ENCODE measurements at regions not wholly inside any gene's neighbourhood (a gene's known extent, or its start where the extent isn't known, plus 50 kb on each side); places are given as distances from the start of the nearest gene placed in this dataset.
A peak's percentile ranks its signal among the peaks of the same experiment; 100 is the strongest.

DNA sequence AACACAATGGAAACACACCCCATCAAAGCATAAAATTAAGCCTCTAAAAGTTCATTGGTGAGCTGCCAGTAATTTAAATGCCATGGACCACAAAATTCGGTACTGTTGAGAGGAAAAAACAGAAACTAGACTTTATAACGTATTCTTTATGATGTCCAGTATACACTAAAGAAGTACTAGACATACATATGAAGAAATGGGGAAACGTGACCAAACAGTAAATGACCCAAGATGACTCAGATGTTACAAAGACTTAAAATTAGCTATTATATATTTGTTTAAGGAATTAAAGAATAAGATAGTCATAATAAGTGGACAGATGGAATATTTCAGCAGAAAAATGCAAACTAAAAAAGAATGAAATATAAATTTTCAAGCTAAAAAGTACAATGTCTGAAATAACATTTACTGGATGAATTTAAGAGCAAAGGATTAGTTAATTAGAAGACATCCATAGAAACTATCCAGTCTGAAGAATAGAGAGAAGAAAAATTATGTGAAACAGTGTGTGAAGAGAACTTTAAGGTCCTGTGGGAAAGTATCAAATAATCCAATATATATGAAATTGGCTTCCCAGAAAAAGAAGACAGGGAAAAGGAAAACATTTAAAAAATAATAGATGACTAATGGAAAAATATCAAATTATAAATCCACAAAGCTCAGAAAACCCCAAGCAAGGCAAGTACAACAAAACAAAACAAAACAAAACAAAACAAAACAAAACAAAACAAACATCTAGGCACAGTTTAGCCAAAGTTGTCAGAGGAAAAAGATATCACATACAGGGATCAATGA, 69.4 kb downstream of the SAMD9 start:
- H3K9me3 ChIP-seq (ENCODE audit: control insufficient read depth, insufficient read depth, low read length) = no peaks in the 10 kb centered on the region
- H3K4me1 ChIP-seq (ENCODE audit: control insufficient read depth, insufficient read depth, low read length) = peaks cover 4% of the 10 kb centered on the region
- H3K36me3 ChIP-seq (ENCODE audit: control insufficient read depth, insufficient read depth, low read length) = no peaks in the 10 kb centered on the region
- H3K27me3 ChIP-seq (ENCODE audit: control insufficient read depth, insufficient read depth, low read length) = peaks cover 2% of the 10 kb centered on the region
- H3K4me3 ChIP-seq (ENCODE audit: low read depth, low read length) = no peak overlapping the region
- no peak overlapping the region for H3K9ac ChIP-seq (ENCODE audit: low read depth, low read length)

DNA sequence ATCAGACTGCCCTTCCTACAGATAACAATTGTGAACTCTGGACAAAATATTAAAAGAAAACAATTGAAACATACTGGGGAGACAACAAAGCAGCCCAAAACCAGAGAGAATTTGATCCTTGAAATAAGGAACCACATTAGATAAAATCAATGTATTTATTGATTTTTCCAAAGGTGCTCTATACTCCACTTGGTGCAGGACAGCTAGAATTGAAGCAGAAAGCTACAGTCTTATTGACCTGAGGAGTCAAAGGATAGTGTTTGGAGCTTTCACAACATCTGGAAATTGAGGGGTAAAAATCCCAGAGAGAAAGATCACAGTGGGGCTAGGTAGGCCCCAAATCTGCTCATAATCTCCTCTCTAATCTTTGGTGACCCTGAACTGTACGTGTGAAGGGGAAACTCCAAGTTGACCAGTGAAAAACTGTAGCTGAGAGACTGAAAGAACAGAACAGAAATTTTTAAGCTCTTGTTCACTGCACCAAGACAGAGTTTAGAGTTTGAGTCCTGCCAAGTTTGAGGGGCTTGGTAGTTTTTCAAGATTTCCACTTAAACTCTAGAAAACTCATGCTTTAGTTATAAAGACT, 70.2 kb downstream of the SAMD9 start:
- Histone ChIP-seq H3K4me1 (ENCODE audit: control insufficient read depth, insufficient read depth, low read length) (peaks cover 4% of the 10 kb centered on the region), H3K4me3 (ENCODE audit: low read depth, low read length) (no peak overlapping the region), H3K27me3 (ENCODE audit: control insufficient read depth, insufficient read depth, low read length) (peaks cover 5% of the 10 kb centered on the region), H3K36me3 (ENCODE audit: control insufficient read depth, insufficient read depth, low read length) (no peaks in the 10 kb centered on the region), H3K9me3 (ENCODE audit: control insufficient read depth, insufficient read depth, low read length) (no peaks in the 10 kb centered on the region), H3K9ac (ENCODE audit: low read depth, low read length) (no peak overlapping the region)

DNA sequence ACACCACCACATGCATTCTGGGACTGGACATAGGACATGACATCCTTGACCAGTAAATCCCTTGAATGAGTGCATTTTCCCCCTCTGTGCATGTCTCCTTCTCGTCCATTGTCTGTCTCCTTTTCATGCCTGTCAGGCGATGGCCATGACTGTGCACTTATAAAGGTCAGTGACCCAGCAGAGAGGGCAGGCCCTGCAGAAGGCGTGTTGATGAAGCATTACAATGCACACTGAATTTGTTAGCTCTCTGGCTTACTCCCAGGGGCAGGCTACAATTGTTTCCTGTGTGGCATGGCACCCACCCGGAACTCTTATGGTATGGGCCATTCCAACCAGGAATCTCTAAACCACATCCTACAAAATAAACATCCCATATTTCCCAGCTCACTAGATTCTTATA, 71.1 kb downstream of the SAMD9 start:
- Histone ChIP-seq H3K4me1 (ENCODE audit: control insufficient read depth, insufficient read depth, low read length) (peaks cover 4% of the 10 kb centered on the region), H3K9ac (ENCODE audit: low read depth, low read length) (no peak overlapping the region), H3K4me3 (ENCODE audit: low read depth, low read length) (no peak overlapping the region), H3K9me3 (ENCODE audit: control insufficient read depth, insufficient read depth, low read length) (no peaks in the 10 kb centered on the region), H3K27me3 (ENCODE audit: control insufficient read depth, insufficient read depth, low read length) (peaks cover 9% of the 10 kb centered on the region), H3K36me3 (ENCODE audit: control insufficient read depth, insufficient read depth, low read length) (no peaks in the 10 kb centered on the region)

DNA sequence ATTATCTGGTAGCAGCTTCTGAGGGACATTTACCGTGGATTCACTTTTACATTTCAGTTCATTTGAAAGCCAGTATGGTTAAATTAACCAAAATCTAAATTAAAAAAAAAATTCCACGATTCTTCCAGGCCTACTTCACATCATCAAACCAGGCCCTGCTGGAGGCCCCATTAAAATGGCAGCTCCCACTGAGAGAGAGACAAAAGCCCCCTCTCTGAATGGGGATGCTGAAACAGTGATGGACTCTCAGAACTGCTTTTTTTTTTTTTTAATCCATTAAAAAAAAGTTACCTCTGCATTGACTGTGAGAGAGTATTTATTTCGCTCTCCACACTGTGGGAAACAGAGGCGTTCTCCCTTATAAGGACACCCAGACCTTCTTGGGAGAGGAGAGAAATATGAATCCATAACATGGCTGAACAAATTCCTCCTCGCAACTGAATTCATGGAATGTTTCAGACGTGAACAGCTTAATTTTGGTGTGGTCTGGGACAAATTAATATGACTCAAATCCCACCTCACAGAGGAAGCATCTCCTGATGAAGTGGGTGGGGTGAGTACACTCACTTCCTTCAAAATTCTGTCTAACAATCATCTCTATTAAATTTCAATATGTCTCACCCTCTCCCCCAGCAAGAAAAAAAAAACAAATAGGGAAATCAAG, 73.5 kb downstream of the SAMD9 start:
- Histone ChIP-seq H3K4me1 (ENCODE audit: control insufficient read depth, insufficient read depth, low read length) (peaks cover 12% of the 10 kb centered on the region), H3K4me3 (ENCODE audit: low read depth, low read length) (peak overlapping the region; percentile 64), H3K9ac (ENCODE audit: low read depth, low read length) (no peak overlapping the region), H3K9me3 (ENCODE audit: control insufficient read depth, insufficient read depth, low read length) (no peaks in the 10 kb centered on the region), H3K36me3 (ENCODE audit: control insufficient read depth, insufficient read depth, low read length) (no peaks in the 10 kb centered on the region), H3K27me3 (ENCODE audit: control insufficient read depth, insufficient read depth, low read length) (peaks cover 9% of the 10 kb centered on the region)

DNA sequence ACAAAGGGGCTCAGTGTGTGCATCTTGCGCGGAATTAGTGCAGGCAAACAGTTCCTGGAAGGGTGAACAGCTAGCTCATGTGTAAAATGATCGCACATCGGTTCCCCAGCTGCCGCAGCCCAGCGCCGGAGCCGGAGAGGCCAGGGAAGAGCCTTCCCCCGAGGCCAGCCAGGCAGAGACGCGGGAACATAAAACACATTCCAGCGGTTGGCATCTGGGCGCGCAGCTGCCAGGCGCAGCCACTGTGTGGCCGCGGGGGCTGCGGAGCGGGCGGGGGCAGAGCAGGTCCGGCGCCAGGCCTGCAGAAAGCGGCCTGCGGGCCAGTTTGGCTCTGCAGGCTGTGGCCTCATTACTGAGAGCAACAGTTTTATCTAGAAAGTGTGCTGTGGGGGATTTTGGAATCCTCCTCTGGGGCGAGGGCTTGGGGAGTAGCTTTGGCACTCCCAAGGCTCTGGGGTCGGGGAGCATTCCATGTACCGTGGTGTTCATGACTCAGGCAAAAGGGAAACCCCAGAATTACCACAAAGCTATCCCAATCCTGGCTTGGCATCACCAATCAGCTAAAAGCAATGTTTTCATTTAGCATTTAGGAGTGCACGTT, 74.3 kb downstream of the SAMD9 start:
- no peaks in the 10 kb centered on the region for H3K36me3 ChIP-seq (ENCODE audit: control insufficient read depth, insufficient read depth, low read length)
- H3K4me1 ChIP-seq (ENCODE audit: control insufficient read depth, insufficient read depth, low read length) = peaks cover 12% of the 10 kb centered on the region
- H3K9me3 ChIP-seq (ENCODE audit: control insufficient read depth, insufficient read depth, low read length) = no peaks in the 10 kb centered on the region
- peak overlapping the region; percentile 62 for H3K9ac ChIP-seq (ENCODE audit: low read depth, low read length)
- peaks cover 9% of the 10 kb centered on the region for H3K27me3 ChIP-seq (ENCODE audit: control insufficient read depth, insufficient read depth, low read length)
- H3K4me3 ChIP-seq (ENCODE audit: low read depth, low read length) = peak overlapping the region; percentile 64

DNA sequence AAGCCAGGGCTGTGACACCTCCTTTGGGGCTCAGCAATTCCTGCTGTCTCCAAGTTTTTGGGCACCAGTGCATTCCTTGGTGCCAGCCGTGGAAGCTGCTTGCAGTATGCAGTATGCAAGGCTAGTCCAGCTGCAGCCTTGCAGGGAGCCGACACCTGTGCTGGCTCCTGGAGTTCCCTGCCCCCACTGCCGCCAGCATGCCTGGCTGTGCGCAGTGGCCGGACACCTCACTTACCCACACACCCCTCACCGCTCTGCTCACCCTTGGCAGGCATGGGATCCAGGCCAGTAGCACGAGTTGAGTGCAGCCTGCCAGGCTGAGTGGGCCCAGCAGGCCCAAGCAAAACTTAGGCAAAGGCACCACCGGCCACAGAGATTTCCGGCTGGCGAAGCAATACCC, 77.4 kb downstream of the SAMD9 start:
- no peak overlapping the region for H3K9ac ChIP-seq (ENCODE audit: low read depth, low read length)
- H3K4me3 ChIP-seq (ENCODE audit: low read depth, low read length) = no peak overlapping the region
- peaks cover 9% of the 10 kb centered on the region for H3K27me3 ChIP-seq (ENCODE audit: control insufficient read depth, insufficient read depth, low read length)
- no peaks in the 10 kb centered on the region for H3K9me3 ChIP-seq (ENCODE audit: control insufficient read depth, insufficient read depth, low read length)
- H3K36me3 ChIP-seq (ENCODE audit: control insufficient read depth, insufficient read depth, low read length) = no peaks in the 10 kb centered on the region
- peaks cover 8% of the 10 kb centered on the region for H3K4me1 ChIP-seq (ENCODE audit: control insufficient read depth, insufficient read depth, low read length)

DNA sequence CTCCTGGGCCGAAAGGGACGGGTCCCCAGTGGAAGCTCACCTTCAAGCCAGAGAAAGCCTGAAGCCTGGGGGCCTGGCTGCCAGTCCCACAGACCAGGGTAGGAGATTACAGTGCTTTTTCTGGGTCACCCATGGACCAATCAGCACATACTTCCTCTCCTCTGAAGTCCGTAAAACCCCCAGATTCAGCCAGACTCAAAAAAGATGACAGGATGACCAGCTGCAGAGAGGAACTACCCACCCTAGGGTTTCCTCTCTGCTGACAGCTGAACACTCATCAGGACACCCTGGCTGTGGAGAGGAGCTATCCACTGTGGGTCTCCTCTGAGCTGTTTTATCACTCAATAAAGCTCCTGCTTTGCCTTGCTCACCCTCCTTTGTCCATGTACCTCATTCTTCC, 78.0 kb downstream of the SAMD9 start:
- Histone ChIP-seq H3K4me1 (ENCODE audit: control insufficient read depth, insufficient read depth, low read length) (peaks cover 8% of the 10 kb centered on the region), H3K9me3 (ENCODE audit: control insufficient read depth, insufficient read depth, low read length) (no peaks in the 10 kb centered on the region), H3K4me3 (ENCODE audit: low read depth, low read length) (no peak overlapping the region), H3K9ac (ENCODE audit: low read depth, low read length) (no peak overlapping the region), H3K36me3 (ENCODE audit: control insufficient read depth, insufficient read depth, low read length) (no peaks in the 10 kb centered on the region), H3K27me3 (ENCODE audit: control insufficient read depth, insufficient read depth, low read length) (peaks cover 6% of the 10 kb centered on the region)

DNA sequence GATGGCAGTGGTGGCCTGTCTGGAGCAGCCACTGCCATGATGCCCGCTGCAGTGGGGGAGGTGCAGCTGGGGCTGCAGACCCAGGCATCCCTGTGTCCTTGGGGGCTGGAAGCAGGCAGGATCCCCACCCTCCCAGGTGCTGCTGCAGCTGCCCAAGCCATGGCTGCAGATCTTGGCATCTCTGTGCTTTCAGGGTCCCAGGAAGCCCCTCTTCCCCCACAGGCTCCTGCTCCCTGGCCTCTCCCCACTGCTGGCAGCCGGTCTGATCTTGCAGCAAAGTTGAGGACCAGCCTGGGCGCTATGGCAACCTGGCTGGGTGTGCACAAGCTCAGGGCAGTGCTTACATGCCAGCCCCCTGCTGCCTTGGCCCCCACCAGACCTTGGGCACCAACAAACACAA, 78.5 kb downstream of the SAMD9 start:
- no peak overlapping the region for H3K4me3 ChIP-seq (ENCODE audit: low read depth, low read length)
- H3K27me3 ChIP-seq (ENCODE audit: control insufficient read depth, insufficient read depth, low read length) = peaks cover 6% of the 10 kb centered on the region
- H3K9ac ChIP-seq (ENCODE audit: low read depth, low read length) = no peak overlapping the region
- no peaks in the 10 kb centered on the region for H3K9me3 ChIP-seq (ENCODE audit: control insufficient read depth, insufficient read depth, low read length)
- H3K4me1 ChIP-seq (ENCODE audit: control insufficient read depth, insufficient read depth, low read length) = peaks cover 8% of the 10 kb centered on the region
- H3K36me3 ChIP-seq (ENCODE audit: control insufficient read depth, insufficient read depth, low read length) = no peaks in the 10 kb centered on the region

DNA sequence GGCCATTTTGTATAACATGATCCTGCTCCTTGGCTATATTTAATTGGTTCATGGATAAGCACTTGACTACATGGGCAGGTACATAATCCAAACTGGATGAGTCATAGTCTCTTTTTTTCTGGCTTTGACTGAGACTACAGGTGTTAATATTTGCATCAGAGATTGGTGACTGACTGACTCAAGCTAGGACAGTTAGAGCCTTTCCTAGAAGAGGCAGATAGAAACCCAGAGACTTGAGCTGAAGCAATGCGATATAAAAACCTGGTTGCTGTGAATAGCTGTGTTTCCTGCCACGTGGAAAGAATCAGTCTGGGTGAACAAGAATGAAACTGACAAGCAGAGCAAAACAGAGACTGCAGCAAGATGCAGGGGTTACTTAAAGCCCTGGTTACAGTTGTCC, 81.0 kb downstream of the SAMD9 start:
- no peak overlapping the region for H3K4me3 ChIP-seq (ENCODE audit: low read depth, low read length)
- peaks cover 8% of the 10 kb centered on the region for H3K4me1 ChIP-seq (ENCODE audit: control insufficient read depth, insufficient read depth, low read length)
- no peaks in the 10 kb centered on the region for H3K36me3 ChIP-seq (ENCODE audit: control insufficient read depth, insufficient read depth, low read length)
- no peaks in the 10 kb centered on the region for H3K9me3 ChIP-seq (ENCODE audit: control insufficient read depth, insufficient read depth, low read length)
- H3K27me3 ChIP-seq (ENCODE audit: control insufficient read depth, insufficient read depth, low read length) = no peaks in the 10 kb centered on the region
- H3K9ac ChIP-seq (ENCODE audit: low read depth, low read length) = no peak overlapping the region

DNA sequence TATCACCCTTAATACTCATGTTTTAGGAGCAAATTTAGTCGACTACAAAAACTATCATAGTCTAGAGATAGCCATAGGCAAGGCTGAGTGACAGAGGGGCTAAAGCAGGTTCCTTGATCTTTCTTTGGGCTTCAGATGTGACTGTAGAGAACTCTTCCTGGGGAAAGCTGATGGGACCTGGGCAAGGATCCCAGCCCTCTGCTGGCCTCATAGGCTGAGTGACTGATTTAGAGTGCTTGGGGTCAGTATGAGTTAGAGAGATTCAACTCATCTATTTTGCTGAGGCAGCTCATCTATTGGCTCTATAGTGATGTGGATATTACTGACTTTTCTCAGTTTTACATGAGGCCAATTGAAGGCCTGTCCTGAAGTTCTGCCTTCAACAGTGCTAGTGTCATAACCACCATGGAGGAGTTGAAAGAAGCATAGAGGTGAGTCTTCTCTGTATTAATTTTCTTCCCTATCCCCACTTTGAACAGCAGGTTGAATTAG, 81.6 kb downstream of the SAMD9 start:
- no peaks in the 10 kb centered on the region for H3K36me3 ChIP-seq (ENCODE audit: control insufficient read depth, insufficient read depth, low read length)
- H3K4me1 ChIP-seq (ENCODE audit: control insufficient read depth, insufficient read depth, low read length) = peaks cover 8% of the 10 kb centered on the region
- H3K9ac ChIP-seq (ENCODE audit: low read depth, low read length) = no peak overlapping the region
- no peaks in the 10 kb centered on the region for H3K9me3 ChIP-seq (ENCODE audit: control insufficient read depth, insufficient read depth, low read length)
- H3K4me3 ChIP-seq (ENCODE audit: low read depth, low read length) = no peak overlapping the region
- no peaks in the 10 kb centered on the region for H3K27me3 ChIP-seq (ENCODE audit: control insufficient read depth, insufficient read depth, low read length)

DNA sequence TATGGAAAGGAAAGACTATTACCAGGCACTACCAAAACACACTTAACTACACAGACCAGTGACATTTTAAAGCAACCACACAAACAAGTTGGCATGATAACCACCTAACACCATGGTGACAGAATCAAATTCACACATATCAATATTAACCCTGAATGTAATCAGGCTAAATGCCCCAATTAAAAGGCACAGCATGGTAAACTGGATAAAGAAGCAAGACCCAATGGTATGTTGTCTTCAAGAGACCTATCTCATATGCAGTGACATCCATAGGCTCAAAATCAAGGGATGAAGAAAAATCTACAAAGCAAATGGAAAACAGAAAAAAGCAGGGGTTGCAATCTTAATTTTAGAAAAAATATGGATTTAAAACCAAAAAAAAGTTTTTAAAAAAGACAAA, 86.0 kb downstream of the SAMD9 start:
- no peaks in the 10 kb centered on the region for H3K27me3 ChIP-seq (ENCODE audit: control insufficient read depth, insufficient read depth, low read length)
- H3K9ac ChIP-seq (ENCODE audit: low read depth, low read length) = no peak overlapping the region
- no peaks in the 10 kb centered on the region for H3K36me3 ChIP-seq (ENCODE audit: control insufficient read depth, insufficient read depth, low read length)
- no peaks in the 10 kb centered on the region for H3K9me3 ChIP-seq (ENCODE audit: control insufficient read depth, insufficient read depth, low read length)
- no peaks in the 10 kb centered on the region for H3K4me1 ChIP-seq (ENCODE audit: control insufficient read depth, insufficient read depth, low read length)
- no peak overlapping the region for H3K4me3 ChIP-seq (ENCODE audit: low read depth, low read length)
